Type B pancreatic cell (in vitro differentiated cells): ENCODE measurements at regions not wholly inside any gene's neighbourhood (a gene's known extent, or its start where the extent isn't known, plus 50 kb on each side); places are given as distances from the start of the nearest gene placed in this dataset.

ENCODE experiments used
- DNase-seq: peaks from one replicate; pipeline ENCODE4 v3.0.0; 2021; ENCODE audit warnings: mixed read lengths; ENCODE audit not compliant: unreplicated experiment; ENCODE audit errors: extremely low spot score
- H3K27ac Mint-ChIP-seq: 2 replicates; pipeline ENCODE4 v1.8.0; 2021; ENCODE audit warnings: mild to moderate bottlenecking, mixed read lengths
- H3K27me3 Mint-ChIP-seq: 2 replicates; pipeline ENCODE4 v1.8.0; 2021; ENCODE audit warnings: mixed read lengths
- H3K36me3 Mint-ChIP-seq: 2 replicates; pipeline ENCODE4 v1.8.0; 2021; ENCODE audit warnings: mixed read lengths
- H3K4me1 Mint-ChIP-seq: one replicate; pipeline ENCODE4 v1.8.0; 2021; ENCODE audit warnings: mixed read lengths; ENCODE audit not compliant: unreplicated experiment
- H3K4me3 Mint-ChIP-seq: 2 replicates; pipeline ENCODE4 v1.8.0; 2021; ENCODE audit warnings: mild to moderate bottlenecking, mixed read lengths
- H3K9me3 Mint-ChIP-seq: 2 replicates; pipeline ENCODE4 v1.8.0; 2021; ENCODE audit warnings: mixed read lengths
- CTCF ChIP-seq: fragments of 200-600 bp; sonication (generic); conservative IDR thresholded peaks from 2 replicates; pipeline ENCODE4 v1.5.0; 2021; ENCODE audit warnings: antibody characterized with exemption, mild to moderate bottlenecking

DNA sequence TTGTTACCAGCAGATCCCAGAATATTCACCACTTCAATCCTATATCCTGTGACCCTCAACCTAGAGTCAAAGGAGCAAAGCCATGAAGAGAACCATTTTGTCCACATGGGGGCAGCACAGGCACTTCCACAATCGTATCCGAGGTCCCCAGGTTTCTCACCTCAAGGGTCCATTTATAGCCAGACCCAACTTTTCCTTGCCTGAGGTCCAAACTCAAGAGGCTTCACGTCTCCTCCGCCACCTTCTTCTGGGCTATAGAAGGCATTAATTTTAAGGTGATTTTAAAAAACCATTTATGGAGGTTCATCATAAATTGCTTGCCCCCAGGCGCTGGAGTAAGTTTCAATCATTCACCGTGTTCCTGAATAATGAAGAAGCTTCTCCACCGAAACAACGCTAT lies 111.6 kb upstream of the NABP1 start:
- TF ChIP-seq CTCF, result peak; percentile 80
- H3K9me3 Mint-ChIP-seq, result no peaks in the 10 kb centered on the region
- peaks cover 3% of the 10 kb centered on the region for H3K4me1 Mint-ChIP-seq
- H3K27ac Mint-ChIP-seq, result no peak overlapping the region
- DNase-seq, result no peak
- no peak overlapping the region for H3K4me3 Mint-ChIP-seq
- peaks cover 4% of the 10 kb centered on the region for H3K27me3 Mint-ChIP-seq
- H3K36me3 Mint-ChIP-seq, result no peaks in the 10 kb centered on the region

DNA sequence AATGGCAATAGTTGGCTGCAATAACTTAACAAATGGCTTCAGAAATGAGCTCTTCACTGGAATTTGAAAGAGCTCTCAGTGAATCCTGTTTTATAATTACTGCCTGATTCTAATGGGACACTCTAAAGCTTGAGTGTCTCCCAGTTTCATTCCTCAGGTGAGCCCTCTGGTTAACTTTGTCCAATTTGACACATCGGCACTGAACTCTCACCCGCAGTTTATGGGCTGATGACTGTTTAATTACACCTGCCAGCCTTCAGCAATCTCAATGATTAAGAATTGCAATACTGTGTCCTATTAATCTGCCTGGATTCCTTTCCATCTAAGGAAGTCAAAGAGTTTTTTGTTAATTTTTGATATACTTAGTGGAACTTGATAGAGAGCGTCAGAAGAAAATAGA lies 110.7 kb upstream of the NABP1 start:
- H3K36me3 Mint-ChIP-seq, result no peaks in the 10 kb centered on the region
- H3K27me3 Mint-ChIP-seq, result peaks cover 4% of the 10 kb centered on the region

DNA sequence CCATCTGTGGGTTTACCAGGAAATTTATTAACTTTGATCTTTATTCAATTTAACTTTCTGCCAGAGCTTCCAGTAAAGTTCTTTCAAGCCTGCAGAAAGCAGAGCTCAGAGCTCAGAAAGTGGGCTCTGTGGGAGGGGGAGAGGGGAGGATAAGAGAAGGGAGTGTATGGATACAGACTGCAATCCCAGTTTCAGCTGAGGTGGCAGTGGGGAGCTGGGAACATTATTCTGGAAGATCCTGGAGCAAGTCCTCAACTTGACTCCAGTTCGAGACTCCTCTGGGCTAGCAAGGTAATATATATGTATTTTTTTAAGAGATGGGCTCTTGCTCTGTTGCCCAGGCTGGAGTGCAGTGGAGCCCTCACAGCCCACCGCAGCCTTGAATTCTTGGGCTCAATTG lies 108.9 kb upstream of the NABP1 start:
- H3K4me1 Mint-ChIP-seq, result peaks cover 4% of the 10 kb centered on the region
- no peak overlapping the region for H3K4me3 Mint-ChIP-seq
- DNase-seq, result no peak
- no peaks in the 10 kb centered on the region for H3K9me3 Mint-ChIP-seq
- H3K27me3 Mint-ChIP-seq, result peaks cover 4% of the 10 kb centered on the region
- H3K36me3 Mint-ChIP-seq, result no peaks in the 10 kb centered on the region
- TF ChIP-seq CTCF, result no peak
- no peak overlapping the region for H3K27ac Mint-ChIP-seq

More for the DNA sequence above, 110.7 kb upstream of the NABP1 start:
- no peaks in the 10 kb centered on the region for H3K9me3 Mint-ChIP-seq
- no peak for DNase-seq
- no peak overlapping the region for H3K27ac Mint-ChIP-seq
- TF ChIP-seq CTCF, result no peak
- peaks cover 4% of the 10 kb centered on the region for H3K4me1 Mint-ChIP-seq
- no peak overlapping the region for H3K4me3 Mint-ChIP-seq

DNA sequence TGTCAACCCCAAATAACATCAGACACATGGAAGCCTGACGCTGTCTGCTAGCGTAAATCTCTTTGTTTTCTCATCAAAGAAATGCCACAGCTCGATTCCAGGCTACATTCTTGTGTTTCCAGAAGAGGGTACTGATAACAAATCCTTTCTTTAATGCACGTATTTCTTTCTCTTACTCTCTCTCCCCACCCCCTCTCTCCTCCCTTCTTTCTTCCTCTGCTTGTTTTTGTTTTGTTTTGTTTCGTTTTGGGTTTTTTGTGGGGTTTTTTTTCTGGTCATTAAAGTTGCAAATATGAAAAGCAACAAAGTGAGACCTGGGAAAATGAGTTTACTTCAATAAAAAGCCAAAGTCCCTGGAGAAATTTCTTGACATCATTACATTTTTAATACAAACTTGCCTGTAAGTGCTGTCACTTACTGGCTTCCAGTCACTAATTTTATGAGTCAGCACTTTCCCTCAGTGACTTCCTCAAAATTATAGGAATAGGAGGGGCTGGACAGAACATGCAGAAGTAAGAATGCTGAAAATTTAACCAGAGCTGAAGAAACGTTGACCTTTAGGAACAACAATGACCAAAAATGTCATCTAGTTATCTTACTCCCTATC lies 106.7 kb upstream of the NABP1 start:
- Mint-ChIP-seq H3K9me3 (no peaks in the 10 kb centered on the region), H3K4me1 (peaks cover 4% of the 10 kb centered on the region), H3K4me3 (peak overlapping the region; percentile 16), H3K27me3 (no peaks in the 10 kb centered on the region), H3K36me3 (no peaks in the 10 kb centered on the region), H3K27ac (no peak overlapping the region)
- TF ChIP-seq CTCF, result peak; percentile 28
- no peak for DNase-seq

DNA sequence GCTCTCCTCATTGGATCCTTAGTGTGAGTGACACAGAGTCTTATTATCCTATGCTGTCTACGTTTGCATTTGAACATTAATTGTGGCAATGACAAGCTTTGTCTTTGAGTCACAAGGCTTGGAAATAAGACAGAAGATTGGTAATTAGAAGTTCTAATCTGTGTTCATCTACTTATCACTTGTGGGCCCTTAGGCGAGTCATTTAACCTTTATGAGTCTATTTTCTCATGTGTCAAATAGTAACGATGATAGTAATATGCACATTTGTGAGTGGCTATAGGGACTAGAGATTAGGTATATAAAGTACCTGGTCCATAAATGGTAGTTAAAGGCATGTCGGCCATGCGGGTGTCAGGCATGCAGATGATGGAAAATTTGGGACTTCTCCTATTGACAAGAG lies 105.6 kb upstream of the NABP1 start:
- H3K27me3 Mint-ChIP-seq, result no peaks in the 10 kb centered on the region
- no peaks in the 10 kb centered on the region for H3K36me3 Mint-ChIP-seq
- H3K9me3 Mint-ChIP-seq, result no peaks in the 10 kb centered on the region

More for the DNA sequence above, 105.6 kb upstream of the NABP1 start:
- Mint-ChIP-seq H3K4me3 (no peak overlapping the region), H3K4me1 (peaks cover 4% of the 10 kb centered on the region), H3K27ac (no peak overlapping the region)
- no peak for TF ChIP-seq CTCF
- DNase-seq, result no peak
